Kidney capillary endothelial cell (primary cell): ENCODE measurements at regions not wholly inside any gene's neighbourhood (a gene's known extent, or its start where the extent isn't known, plus 50 kb on each side); places are given as distances from the start of the nearest gene placed in this dataset.
A peak's percentile ranks its signal among the peaks of the same experiment; 100 is the strongest.

Experiments
- DNase-seq: peaks from one replicate; pipeline ENCODE4 v3.0.0-alpha.2; 2018; ENCODE audit warnings: low spot score

GRCh38 chr17:34176440-34176839 is 78.6 kb upstream of the CCL2 start:
- no peak for DNase-seq

GRCh38 chr17:34177642-34178041 is 77.4 kb upstream of the CCL2 start:
- DNase-seq: peak; percentile 65

GRCh38 chr17:34178092-34178491 is 77.0 kb upstream of the CCL2 start:
- no peak for DNase-seq

GRCh38 chr17:34182036-34182803 is 72.9 kb upstream of the CCL2 start:
- no peak for DNase-seq

GRCh38 chr17:34195987-34196386 is 59.1 kb upstream of the CCL2 start:
- no peak for DNase-seq

- DNase-seq: no peak
Measured at GRCh38 chr17:34198519-34198918, 56.6 kb upstream of the CCL2 start.

GRCh38 chr17:34199454-34199853 is 55.6 kb upstream of the CCL2 start:
- no peak for DNase-seq

- DNase-seq: peak; percentile 85
Measured at GRCh38 chr17:34199932-34200534, 55.1 kb upstream of the CCL2 start.

GRCh38 chr17:34201225-34201624 is 53.9 kb upstream of the CCL2 start:
- DNase-seq: no peak

- no peak for DNase-seq
Measured at GRCh38 chr17:34201767-34202166, 53.3 kb upstream of the CCL2 start.

GRCh38 chr17:34203018-34203638 is 52.0 kb upstream of the CCL2 start:
- DNase-seq: no peak

GRCh38 chr17:34204402-34204801 is 50.7 kb upstream of the CCL2 start:
- DNase-seq: no peak
